ENCODE measurements at regions not wholly inside any gene's neighbourhood (a gene's known extent, or its start where the extent isn't known, plus 50 kb on each side); places are given as distances from the start of the nearest gene placed in this dataset.

- TF ChIP-seq CTCF (IDR thresholded peaks at IDR 0.05 in 4 of 5, conservative IDR thresholded peaks at IDR 0.05 in 1 of 5), result no peak
- no peak for TF ChIP-seq POLR2A (IDR thresholded peaks at IDR 0.05)
These were observed 393.7 kb downstream of the QKI start for GRCh38 chr6:163808231-163808630.

All from gastrocnemius medialis (tissue), 4 donors.